ENCODE measurements at regions not wholly inside any gene's neighbourhood (a gene's known extent, or its start where the extent isn't known, plus 50 kb on each side); places are given as distances from the start of the nearest gene placed in this dataset.

- TF ChIP-seq CTCF (IDR thresholded peaks at IDR 0.05) (no peak), POLR2A (IDR thresholded peaks at IDR 0.05) (no peak)
These were observed 90.4 kb downstream of the CD164 start for GRCh38 chr6:109291902-109292301.
